HepG2 (cell line): ENCODE measurements at regions not wholly inside any gene's neighbourhood (a gene's known extent, or its start where the extent isn't known, plus 50 kb on each side); places are given as distances from the start of the nearest gene placed in this dataset.

Experiments
- ATAC-seq: fragments of 200-7000 bp; cut with Tn5 transposase; 3 replicates; pipeline ENCODE4 v1.9.1; 2020; ENCODE audit warnings: mild to moderate bottlenecking, moderate library complexity
- BruUV-seq: library from RNA; stranded (reverse); fragments of 400-500 nt; replicated peaks from 2 replicates; lab custom pipeline; 2021; lab: Mats Ljungman, UMichigan
- CTCF ChIA-PET: fragments of 300-600 bp; formaldehyde crosslinking; extraction: SDS; loops from one replicate; lab custom pipeline; 2021; ENCODE audit warnings: low total read pairs, inconsistent platforms, low intra/inter-chr PET ratio; lab: Yijun Ruan, JAX
- POLR2A ChIA-PET: fragments of 350-600 bp; sonication (Branson Sonifier 250); formaldehyde crosslinking; loops from one replicate; lab custom pipeline; 2020; ENCODE audit warnings: antibody characterized with exemption, inconsistent platforms; lab: Yijun Ruan, JAX
- DNase-seq: peaks from one replicate; pipeline ENCODE4 v3.0.0-alpha.2; 2015; ENCODE audit warnings: low spot score
- FAIRE-seq: peaks from 3 replicates; lab custom pipeline; 2011; peaks lifted over from hg19 to GRCh38; lab: Jason Lieb, UNC
- H2AFZ ChIP-seq: one replicate; pipeline ENCODE4 v1.6.1; 2011; ENCODE audit warnings: low read length, inconsistent platforms
- H3K27ac ChIP-seq: fragments of 300-600 bp; 3 replicates; pipeline ENCODE4 v1.8.0; 2011; ENCODE audit warnings: mixed run types, mild to moderate bottlenecking, mixed read lengths, low read length, inconsistent platforms; ENCODE audit not compliant: insufficient read depth; ENCODE audit errors: extremely low read length
- H3K27me3 ChIP-seq, 2 experiments: fragments of 200-600 bp in 1 of 2; 2 replicates in 1 of 2; 3 replicates in 1 of 2; pipeline versions ENCODE4 v1.6.0 to v1.8.0; 2011; ENCODE audit warnings: low read length in 2 of 2, mild to moderate bottlenecking in 2 of 2, moderate library complexity in 2 of 2, inconsistent platforms in 1 of 2; ENCODE audit not compliant: insufficient read depth in 2 of 2, control insufficient read depth in 1 of 2
- H3K36me3 ChIP-seq, 2 experiments: fragments of 200-600 bp in 1 of 2; replicated peaks in 1 of 2; 2 replicates in 1 of 2; 3 replicates in 1 of 2; pipeline versions ENCODE4 v1.5.1 to v1.8.0; 2011; ENCODE audit warnings: low read length in 2 of 2, inconsistent platforms in 1 of 2; ENCODE audit not compliant: insufficient read depth in 2 of 2, control insufficient read depth in 1 of 2
- H3K4me1 ChIP-seq: 2 replicates; pipeline ENCODE4 v1.5.1; 2012; ENCODE audit warnings: low read length, inconsistent platforms; ENCODE audit not compliant: insufficient read depth
- H3K4me2 ChIP-seq: 2 replicates; pipeline ENCODE4 v1.6.0; 2011; ENCODE audit warnings: low read depth, low read length, inconsistent platforms
- H3K4me3 ChIP-seq, 3 experiments: fragments of 200-600 bp in 1 of 3; sonication (generic), shearing (Covaris generic) in 1 of 3; replicated peaks in 1 of 3; 2 replicates each; pipeline ENCODE4 v1.5.1; 2011 to 2016; ENCODE audit warnings: low read length in 3 of 3, inconsistent platforms in 2 of 3, low read depth in 2 of 3, mild to moderate bottlenecking in 2 of 3, control low read depth in 1 of 3, mixed read lengths in 1 of 3; ENCODE audit not compliant: insufficient read depth in 1 of 3
- H3K79me2 ChIP-seq: one replicate; pipeline ENCODE4 v1.6.1; 2011; ENCODE audit warnings: low read length, inconsistent platforms; ENCODE audit not compliant: insufficient read depth
- H3K9ac ChIP-seq: 2 replicates; pipeline ENCODE4 v1.6.0; 2011; ENCODE audit warnings: mild to moderate bottlenecking, low read depth, low read length, inconsistent platforms; ENCODE audit not compliant: insufficient read depth
- H3K9me3 ChIP-seq: 2 replicates; pipeline ENCODE4 v1.5.1; 2012; ENCODE audit warnings: mild to moderate bottlenecking, low read length
- H4K20me1 ChIP-seq: 2 replicates; pipeline ENCODE4 v1.6.0; 2011; ENCODE audit warnings: inconsistent platforms, mild to moderate bottlenecking, low read length, moderate library complexity; ENCODE audit not compliant: insufficient read depth
- CEBPG ChIP-seq: IDR thresholded peaks from 2 replicates; pipeline ENCODE4 v1.6.1; 2016
- HNRNPH1 ChIP-seq: fragments of 200-400 bp; formaldehyde crosslinking; optimal IDR thresholded peaks from 2 replicates; pipeline ENCODE3; 2017; ENCODE audit warnings: mild to moderate bottlenecking, low read depth, low read length
- MED1 ChIP-seq: sonication (generic); formaldehyde crosslinking; IDR thresholded peaks from 2 replicates; pipeline ENCODE4 v1.4.0; 2020; ENCODE audit warnings: missing genetic modification reagents
- NFATC3 ChIP-seq: sonication (generic); formaldehyde crosslinking; IDR thresholded peaks from 2 replicates; pipeline ENCODE4 v1.5.1; 2020; ENCODE audit warnings: mild to moderate bottlenecking, missing genetic modification reagents
- NKX3-1 ChIP-seq: sonication (generic); formaldehyde crosslinking; IDR thresholded peaks from 2 replicates; pipeline ENCODE4 v1.5.0; 2020; ENCODE audit warnings: missing genetic modification reagents
- NR2F6 ChIP-seq, 2 experiments: IDR thresholded peaks; 2 replicates each; pipeline ENCODE4 v1.6.1; 2016; ENCODE audit warnings: antibody characterized with exemption in 1 of 2, mild to moderate bottlenecking in 1 of 2
- TSC22D2 ChIP-seq: sonication (generic); formaldehyde crosslinking; IDR thresholded peaks from 2 replicates; pipeline ENCODE4 v1.5.1; 2020; ENCODE audit warnings: missing genetic modification reagents, mild to moderate bottlenecking, borderline replicate concordance
- ZNF354B ChIP-seq: sonication (generic); formaldehyde crosslinking; IDR thresholded peaks from 2 replicates; pipeline ENCODE4 v1.8.0; 2022; ENCODE audit warnings: mild to moderate bottlenecking, missing genetic modification reagents
- ZNF644 ChIP-seq: IDR thresholded peaks from 2 replicates; pipeline ENCODE4 v1.6.1; 2016; ENCODE audit warnings: low read depth
- WGBS: methylation state at CpG from one replicate; pipeline ENCODE4 v1.1.6; 2017; ENCODE audit warnings: low lambda C conversion rate; 5-methylcytosine and 5-hydroxymethylcytosine counted together
- in situ Hi-C: cut with HindIII; loops from 2 replicates; pipeline ENCODE4 v1.10.0; 2017; ENCODE audit warnings: low pct_unique_long_range_greater_than_20kb; ENCODE audit not compliant: extremely low pct_ligation_motif_present
- intact Hi-C: fragments of 100-400 bp; cut with micrococcal nuclease; formaldehyde crosslinking; loops from one replicate; pipeline ENCODE4 v1.10.0; 2022; ENCODE audit not compliant: unreplicated experiment
- TF ChIP-seq, protein P1 (sequence below): sonication (generic); formaldehyde crosslinking; IDR thresholded peaks from 2 replicates; pipeline ENCODE4 v1.5.0; 2020; ENCODE audit warnings: mild to moderate bottlenecking, missing genetic modification reagents, borderline replicate concordance

DNA sequence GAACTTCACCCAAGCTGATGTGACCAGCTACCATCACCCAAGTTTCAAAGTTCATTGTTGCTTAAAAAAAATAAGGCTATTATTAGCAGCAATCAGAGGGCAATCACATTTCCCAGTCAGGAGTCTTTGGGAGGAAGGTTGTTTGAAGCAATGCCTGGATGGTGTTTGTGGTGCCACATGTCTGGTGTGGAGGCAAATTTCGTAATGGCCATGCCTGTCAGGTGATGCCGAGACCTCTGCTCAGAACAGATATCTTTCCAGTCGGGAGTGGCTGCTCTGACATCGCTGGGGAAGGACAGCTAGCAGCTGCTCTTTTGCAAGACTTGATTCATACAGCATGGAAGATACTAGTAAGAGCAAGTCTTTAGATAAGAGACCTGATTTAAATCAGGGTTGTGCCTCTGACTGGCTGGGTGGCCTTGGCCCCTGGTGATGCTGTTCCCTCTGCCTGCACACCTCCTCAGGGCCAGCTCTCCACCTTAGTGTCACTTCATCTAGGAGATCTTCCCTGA, 187.8 kb upstream of the JUN start (continued):
- TF ChIP-seq ZNF644 (0 out of 2 replicates have a peak, but pooled peaks have one; percentile 14), MED1 (CRISPR knock-in tag) (peak; percentile 18; the same call in 1 of the 2 replicates), NFATC3 (no peak), NR2F6 (IDR thresholded peaks at IDR 0.05) (no peak; the same call in 1 of the 2 replicates), NR2F6 (CRISPR knock-in tag; IDR thresholded peaks at IDR 0.05) (no peak), CEBPG (CRISPR knock-in tag) (peak; percentile 64)
- TF ChIP-seq, all 625 proteins: peak for 13

DNA sequence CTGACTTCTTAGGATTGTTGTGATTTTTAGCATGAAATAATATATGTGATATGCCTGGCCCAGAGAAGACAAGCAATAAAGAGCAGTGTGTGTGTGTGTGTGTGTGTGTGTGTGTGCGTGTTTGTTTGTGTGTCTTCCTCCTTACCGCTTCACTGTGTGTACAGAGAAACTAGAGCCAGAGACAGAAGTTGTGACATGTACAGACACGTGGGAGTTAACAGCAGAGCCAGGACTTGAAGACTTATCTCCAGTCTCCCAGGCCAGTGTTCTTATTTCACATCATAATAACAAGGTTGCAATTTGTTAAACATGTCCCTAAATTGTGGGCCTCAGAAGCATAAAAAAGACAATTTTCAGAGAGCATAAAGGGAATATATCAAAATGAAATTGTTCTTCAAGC, 192.0 kb upstream of the JUN start:
- H4K20me1 ChIP-seq, result no peaks in the 10 kb centered on the region
- in situ Hi-C loops (no loop called here), intact Hi-C loops (no loop called here)
- H3K4me2 ChIP-seq, result no peak overlapping the region
- CTCF ChIA-PET, result no interaction called here
- no peaks in the 10 kb centered on the region for H3K79me2 ChIP-seq
- H2AFZ ChIP-seq, result no peak overlapping the region
- no peak overlapping the region for H3K27ac ChIP-seq
- no peak overlapping the region for H3K4me3 ChIP-seq
- ATAC-seq, result no peak
- no peaks in the 10 kb centered on the region for H3K9me3 ChIP-seq
- H3K9ac ChIP-seq, result no peak overlapping the region
- no peak for DNase-seq
- WGBS, result 33% methylated on average over 3 of the region's 3 CpGs
- TF ChIP-seq HNRNPH1, result no peak
- H3K4me1 ChIP-seq, result peaks cover 15% of the 10 kb centered on the region
- POLR2A ChIA-PET, result no interaction called here
- FAIRE-seq, result no peak
- no TSS peak for BruUV-seq
- no peaks in the 10 kb centered on the region for H3K36me3 ChIP-seq
- peaks cover 0 to 5% of the 10 kb centered on the region in 2 experiments; a peak in 1 of 5 replicates for H3K27me3 ChIP-seq

- Histone ChIP-seq H3K27ac (no peak overlapping the region), H2AFZ (no peak overlapping the region), H3K79me2 (no peaks in the 10 kb centered on the region), H3K9ac (no peak overlapping the region), H3K4me3 (no peak overlapping the region), H3K36me3 (no peaks in the 10 kb centered on the region), H3K4me1 (peaks cover 11% of the 10 kb centered on the region), H4K20me1 (no peaks in the 10 kb centered on the region), H3K9me3 (no peaks in the 10 kb centered on the region), H3K27me3 (peaks cover 0 to 5% of the 10 kb centered on the region in 2 experiments; a peak in 2 of 5 replicates), H3K4me2 (no peak overlapping the region)
- CTCF ChIA-PET, result no interaction called here
- 0% methylated on average over 1 of the region's 1 CpG for WGBS
- intact Hi-C loops, result no loop called here
- no TSS peak for BruUV-seq
- ATAC-seq (no peak), DNase-seq (no peak), FAIRE-seq (no peak)
- in situ Hi-C loops, result no loop called here
- POLR2A ChIA-PET, result no interaction called here
- TF ChIP-seq TSC22D2 (CRISPR knock-in tag) (no peak), NKX3-1 (CRISPR knock-in tag) (no peak), ZNF354B (CRISPR knock-in tag) (no peak)
- TF ChIP-seq, protein P1, sequence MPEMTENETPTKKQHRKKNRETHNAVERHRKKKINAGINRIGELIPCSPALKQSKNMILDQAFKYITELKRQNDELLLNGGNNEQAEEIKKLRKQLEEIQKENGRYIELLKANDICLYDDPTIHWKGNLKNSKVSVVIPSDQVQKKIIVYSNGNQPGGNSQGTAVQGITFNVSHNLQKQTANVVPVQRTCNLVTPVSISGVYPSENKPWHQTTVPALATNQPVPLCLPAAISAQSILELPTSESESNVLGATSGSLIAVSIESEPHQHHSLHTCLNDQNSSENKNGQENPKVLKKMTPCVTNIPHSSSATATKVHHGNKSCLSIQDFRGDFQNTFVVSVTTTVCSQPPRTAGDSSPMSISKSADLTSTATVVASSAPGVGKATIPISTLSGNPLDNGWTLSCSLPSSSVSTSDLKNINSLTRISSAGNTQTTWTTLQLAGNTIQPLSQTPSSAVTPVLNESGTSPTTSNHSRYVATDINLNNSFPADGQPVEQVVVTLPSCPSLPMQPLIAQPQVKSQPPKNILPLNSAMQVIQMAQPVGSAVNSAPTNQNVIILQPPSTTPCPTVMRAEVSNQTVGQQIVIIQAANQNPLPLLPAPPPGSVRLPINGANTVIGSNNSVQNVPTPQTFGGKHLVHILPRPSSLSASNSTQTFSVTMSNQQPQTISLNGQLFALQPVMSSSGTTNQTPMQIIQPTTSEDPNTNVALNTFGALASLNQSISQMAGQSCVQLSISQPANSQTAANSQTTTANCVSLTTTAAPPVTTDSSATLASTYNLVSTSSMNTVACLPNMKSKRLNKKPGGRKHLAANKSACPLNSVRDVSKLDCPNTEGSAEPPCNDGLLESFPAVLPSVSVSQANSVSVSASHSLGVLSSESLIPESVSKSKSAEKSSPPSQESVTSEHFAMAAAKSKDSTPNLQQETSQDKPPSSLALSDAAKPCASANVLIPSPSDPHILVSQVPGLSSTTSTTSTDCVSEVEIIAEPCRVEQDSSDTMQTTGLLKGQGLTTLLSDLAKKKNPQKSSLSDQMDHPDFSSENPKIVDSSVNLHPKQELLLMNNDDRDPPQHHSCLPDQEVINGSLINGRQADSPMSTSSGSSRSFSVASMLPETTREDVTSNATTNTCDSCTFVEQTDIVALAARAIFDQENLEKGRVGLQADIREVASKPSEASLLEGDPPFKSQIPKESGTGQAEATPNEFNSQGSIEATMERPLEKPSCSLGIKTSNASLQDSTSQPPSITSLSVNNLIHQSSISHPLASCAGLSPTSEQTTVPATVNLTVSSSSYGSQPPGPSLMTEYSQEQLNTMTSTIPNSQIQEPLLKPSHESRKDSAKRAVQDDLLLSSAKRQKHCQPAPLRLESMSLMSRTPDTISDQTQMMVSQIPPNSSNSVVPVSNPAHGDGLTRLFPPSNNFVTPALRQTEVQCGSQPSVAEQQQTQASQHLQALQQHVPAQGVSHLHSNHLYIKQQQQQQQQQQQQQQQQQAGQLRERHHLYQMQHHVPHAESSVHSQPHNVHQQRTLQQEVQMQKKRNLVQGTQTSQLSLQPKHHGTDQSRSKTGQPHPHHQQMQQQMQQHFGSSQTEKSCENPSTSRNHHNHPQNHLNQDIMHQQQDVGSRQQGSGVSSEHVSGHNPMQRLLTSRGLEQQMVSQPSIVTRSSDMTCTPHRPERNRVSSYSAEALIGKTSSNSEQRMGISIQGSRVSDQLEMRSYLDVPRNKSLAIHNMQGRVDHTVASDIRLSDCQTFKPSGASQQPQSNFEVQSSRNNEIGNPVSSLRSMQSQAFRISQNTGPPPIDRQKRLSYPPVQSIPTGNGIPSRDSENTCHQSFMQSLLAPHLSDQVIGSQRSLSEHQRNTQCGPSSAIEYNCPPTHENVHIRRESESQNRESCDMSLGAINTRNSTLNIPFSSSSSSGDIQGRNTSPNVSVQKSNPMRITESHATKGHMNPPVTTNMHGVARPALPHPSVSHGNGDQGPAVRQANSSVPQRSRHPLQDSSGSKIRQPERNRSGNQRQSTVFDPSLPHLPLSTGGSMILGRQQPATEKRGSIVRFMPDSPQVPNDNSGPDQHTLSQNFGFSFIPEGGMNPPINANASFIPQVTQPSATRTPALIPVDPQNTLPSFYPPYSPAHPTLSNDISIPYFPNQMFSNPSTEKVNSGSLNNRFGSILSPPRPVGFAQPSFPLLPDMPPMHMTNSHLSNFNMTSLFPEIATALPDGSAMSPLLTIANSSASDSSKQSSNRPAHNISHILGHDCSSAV (CRISPR knock-in tag), result no peak
Observed at GRCh38 chr1:58976294-58976693, 192.4 kb upstream of the JUN start.
